ENCODE measurements at regions not wholly inside any gene's neighbourhood (a gene's known extent, or its start where the extent isn't known, plus 50 kb on each side); places are given as distances from the start of the nearest gene placed in this dataset.

DNA sequence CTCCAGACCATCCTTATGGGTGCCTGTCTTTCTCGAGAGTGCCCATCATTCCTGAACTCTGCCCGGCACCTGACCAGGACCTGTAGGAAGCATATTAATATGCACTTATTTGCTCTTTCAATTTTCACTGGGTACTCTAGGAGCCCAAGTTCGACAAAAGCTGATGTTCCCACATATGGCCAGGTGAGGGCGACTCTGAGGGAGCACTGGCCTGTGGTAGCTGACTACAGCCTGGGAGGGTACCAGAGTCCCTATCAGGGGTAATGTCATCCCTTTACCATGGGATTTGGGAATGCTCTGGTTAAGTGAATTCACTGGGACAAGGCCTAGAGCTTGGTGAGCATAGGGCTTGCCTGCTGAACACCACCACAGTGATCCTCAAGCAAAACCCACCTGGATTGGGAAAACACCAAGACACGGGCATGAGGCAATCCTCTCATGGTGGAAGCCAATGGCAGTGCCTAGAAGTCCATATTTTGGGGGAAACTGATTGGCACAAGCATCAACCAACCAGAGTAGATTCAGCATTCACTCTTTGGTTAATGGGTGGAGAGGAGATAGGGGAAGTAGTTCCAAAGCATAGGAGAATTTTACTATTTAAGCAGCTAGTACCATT is 112.2 kb downstream of the MTX3 start:
- no peak overlapping the region for H3K4me3 ChIP-seq (replicated peaks; ENCODE audit: low read depth, low read length)
- peak; percentile 3 for DNase-seq (ENCODE audit: low read depth)
- TF ChIP-seq, protein P1, sequence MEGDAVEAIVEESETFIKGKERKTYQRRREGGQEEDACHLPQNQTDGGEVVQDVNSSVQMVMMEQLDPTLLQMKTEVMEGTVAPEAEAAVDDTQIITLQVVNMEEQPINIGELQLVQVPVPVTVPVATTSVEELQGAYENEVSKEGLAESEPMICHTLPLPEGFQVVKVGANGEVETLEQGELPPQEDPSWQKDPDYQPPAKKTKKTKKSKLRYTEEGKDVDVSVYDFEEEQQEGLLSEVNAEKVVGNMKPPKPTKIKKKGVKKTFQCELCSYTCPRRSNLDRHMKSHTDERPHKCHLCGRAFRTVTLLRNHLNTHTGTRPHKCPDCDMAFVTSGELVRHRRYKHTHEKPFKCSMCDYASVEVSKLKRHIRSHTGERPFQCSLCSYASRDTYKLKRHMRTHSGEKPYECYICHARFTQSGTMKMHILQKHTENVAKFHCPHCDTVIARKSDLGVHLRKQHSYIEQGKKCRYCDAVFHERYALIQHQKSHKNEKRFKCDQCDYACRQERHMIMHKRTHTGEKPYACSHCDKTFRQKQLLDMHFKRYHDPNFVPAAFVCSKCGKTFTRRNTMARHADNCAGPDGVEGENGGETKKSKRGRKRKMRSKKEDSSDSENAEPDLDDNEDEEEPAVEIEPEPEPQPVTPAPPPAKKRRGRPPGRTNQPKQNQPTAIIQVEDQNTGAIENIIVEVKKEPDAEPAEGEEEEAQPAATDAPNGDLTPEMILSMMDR (IDR thresholded peaks at IDR 0.05; ENCODE audit: low read length, missing control alignments), result peak; percentile 36

DNA sequence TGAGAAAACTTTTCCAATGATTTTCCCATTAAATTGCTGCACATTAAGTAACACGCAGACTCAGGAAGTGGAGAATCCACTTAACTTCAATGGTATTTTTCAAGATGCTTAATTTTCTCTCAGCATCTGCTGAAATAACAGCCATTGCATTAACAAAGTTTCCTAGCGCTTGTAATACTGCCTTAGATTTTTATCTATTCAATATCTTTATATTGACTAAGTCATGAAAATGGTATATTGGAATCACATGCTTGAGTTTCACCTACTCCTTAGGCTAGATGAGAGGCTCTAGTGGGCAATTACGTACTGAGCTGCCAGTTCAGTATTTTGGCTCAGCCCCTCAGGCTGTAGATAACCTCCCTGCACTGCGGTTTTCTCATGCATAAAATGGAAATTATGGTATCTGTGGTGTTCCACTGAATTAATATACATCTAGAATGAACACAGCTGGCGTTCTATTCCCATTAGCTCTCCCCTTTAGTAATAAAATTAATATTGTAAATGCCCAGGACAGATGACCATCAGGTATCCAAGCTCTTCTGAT is 112.9 kb downstream of the MTX3 start:
- TF ChIP-seq, protein P1 (IDR thresholded peaks at IDR 0.05; ENCODE audit: low read length, missing control alignments), result no peak
- no peak for DNase-seq (ENCODE audit: low read depth)
- H3K4me3 ChIP-seq (replicated peaks; ENCODE audit: low read depth, low read length), result no peak overlapping the region

DNA sequence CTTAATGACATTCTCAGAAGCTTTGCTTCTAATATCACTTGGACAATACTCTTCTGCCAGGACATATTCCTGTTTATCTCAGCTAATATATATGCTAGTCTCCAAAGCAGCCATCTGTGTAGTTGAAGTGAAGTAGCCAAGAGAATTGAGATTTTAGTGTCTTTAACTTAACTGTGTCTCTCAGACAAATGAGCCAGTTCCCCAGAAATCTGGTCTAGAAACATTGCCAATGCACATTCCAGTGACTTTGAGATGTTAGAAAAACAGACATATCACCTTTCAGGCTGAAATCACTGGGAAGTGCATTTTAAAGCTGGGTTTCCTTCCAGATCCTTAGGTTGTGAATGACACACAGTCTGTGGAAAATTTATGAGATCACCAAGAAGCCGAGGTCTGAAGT is 114.6 kb downstream of the MTX3 start:
- H3K4me3 ChIP-seq (replicated peaks; ENCODE audit: low read depth, low read length), result no peak overlapping the region
- TF ChIP-seq, protein P1 (IDR thresholded peaks at IDR 0.05; ENCODE audit: low read length, missing control alignments), result no peak
- no peak for DNase-seq (ENCODE audit: low read depth)

DNA sequence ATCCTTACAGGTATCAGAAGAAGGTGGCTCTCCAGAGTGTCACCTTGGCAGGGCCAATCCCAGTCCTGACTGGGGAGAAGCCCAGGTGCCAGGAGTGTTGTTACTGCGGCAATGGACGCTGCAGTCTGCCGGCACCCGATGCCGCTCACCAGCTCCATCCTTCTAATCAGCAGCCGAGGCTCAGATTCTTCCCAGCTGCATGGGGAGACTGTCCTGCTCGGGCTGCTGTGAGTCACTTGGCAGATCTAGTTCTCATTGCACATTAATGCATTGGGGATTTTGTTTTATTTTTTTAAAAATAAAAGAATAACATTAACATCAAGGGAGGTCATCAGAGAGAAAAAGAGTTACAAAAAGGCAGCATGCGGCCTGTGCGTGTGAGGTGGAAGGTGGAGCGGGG is 115.8 kb downstream of the MTX3 start:
- TF ChIP-seq, protein P1 (IDR thresholded peaks at IDR 0.05; ENCODE audit: low read length, missing control alignments), result no peak
- peak; percentile 3 for DNase-seq (ENCODE audit: low read depth)
- no peak overlapping the region for H3K4me3 ChIP-seq (replicated peaks; ENCODE audit: low read depth, low read length)

DNA sequence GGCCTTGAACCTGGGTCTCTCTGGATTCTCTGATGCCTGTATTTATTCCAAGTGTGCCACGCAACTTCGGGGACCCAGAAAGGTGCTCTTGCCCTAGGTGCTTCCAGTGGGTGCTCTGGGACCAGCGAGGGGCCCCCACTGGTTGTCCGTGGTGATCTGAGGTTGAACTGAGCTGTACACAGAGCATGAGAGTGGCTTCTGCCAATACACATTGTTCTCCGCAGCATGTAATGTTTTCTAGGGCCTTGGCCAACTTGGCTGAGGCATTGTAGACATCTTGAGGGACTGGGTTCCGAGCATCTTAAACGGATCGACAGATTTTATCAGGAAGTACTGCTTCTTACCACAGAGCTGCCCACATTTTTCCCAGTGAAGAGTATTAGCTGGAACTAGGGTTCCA is 117.9 kb downstream of the MTX3 start:
- no peak overlapping the region for H3K4me3 ChIP-seq (replicated peaks; ENCODE audit: low read depth, low read length)
- TF ChIP-seq, protein P1 (IDR thresholded peaks at IDR 0.05; ENCODE audit: low read length, missing control alignments), result no peak
- no peak for DNase-seq (ENCODE audit: low read depth)

DNA sequence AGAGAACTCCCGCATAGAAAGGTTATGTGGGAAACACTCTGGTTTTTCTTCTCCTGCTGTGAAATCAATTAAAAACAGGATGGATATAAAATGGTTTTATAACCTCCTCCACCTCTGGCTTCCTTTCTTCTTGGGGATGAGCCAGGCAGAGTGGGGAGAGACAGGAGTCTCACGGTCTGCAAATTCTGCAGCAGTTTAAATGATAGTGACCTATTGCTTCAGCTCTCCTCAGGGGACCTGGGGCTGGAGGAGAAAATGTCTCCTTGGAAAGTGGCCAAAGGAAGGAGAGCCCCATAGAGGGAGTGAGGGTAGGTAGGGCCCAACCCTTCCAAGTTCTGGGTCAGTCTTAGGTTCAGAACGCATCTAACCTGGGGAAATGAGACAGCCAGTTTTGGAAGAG is 118.8 kb downstream of the MTX3 start:
- no peak for DNase-seq (ENCODE audit: low read depth)
- no peak overlapping the region for H3K4me3 ChIP-seq (replicated peaks; ENCODE audit: low read depth, low read length)
- TF ChIP-seq, protein P1 (IDR thresholded peaks at IDR 0.05; ENCODE audit: low read length, missing control alignments), result no peak

All from fibroblast of pulmonary artery (primary cell).